Left cardiac atrium (tissue), 4 donors: ENCODE measurements at regions not wholly inside any gene's neighbourhood (a gene's known extent, or its start where the extent isn't known, plus 50 kb on each side); places are given as distances from the start of the nearest gene placed in this dataset.
"Not testable (repeated sequence)": the region's sequence is repeated elsewhere in the genome, so short reads cannot be mapped to it uniquely, and the experiment has no call there.

ENCODE experiments used
- ATAC-seq, 2 donors: fragments of 200-7000 bp; cut with Tn5 transposase; one replicate each; pipeline ENCODE4 v1.9.1; 2020; ENCODE audit warnings: mild to moderate bottlenecking in 2 of 2, moderate library complexity in 2 of 2
- DNase-seq: peaks from one replicate; pipeline ENCODE4 v3.0.0-alpha.2; 2020
- intact Hi-C, 2 donors: fragments of 100-400 bp; cut with DNase I; formaldehyde crosslinking; loops; one replicate each; pipeline versions ENCODE4 v1.14.1 to v1.15.1; 2022 to 2023
- donor health status: DM: no; HTN: yes; CAD: no.
- donor health status: DM: no; HTN: yes; CAD: no; lungs with severe emphysema.
- donor health status: DM: yes; HTN: yes; CAD: no.
- donor health status: Dilated cardiomyopathy.

GRCh38 chr2:142445551-142446072 lies 314.8 kb upstream of the LRP1B start:
- ATAC-seq: no peak
- DNase-seq: no peak
- intact Hi-C loops: no loop called here

- intact Hi-C loops: no loop called here
- ATAC-seq: no peak
- DNase-seq: no peak
These were observed 314.2 kb upstream of the LRP1B start for GRCh38 chr2:142445023-142445422.

GRCh38 chr2:142435847-142436246 lies 305.0 kb upstream of the LRP1B start:
- ATAC-seq (no peak), DNase-seq (no peak)

GRCh38 chr2:142426064-142426463 lies 295.2 kb upstream of the LRP1B start:
- ATAC-seq (no peak), DNase-seq (no peak)
- intact Hi-C loops: no loop called here

More at GRCh38 chr2:142435847-142436246, 305.0 kb upstream of the LRP1B start:
- intact Hi-C loops: no loop called here

GRCh38 chr2:142425551-142425950 lies 294.7 kb upstream of the LRP1B start:
- DNase-seq: no peak
- no peak for ATAC-seq
- intact Hi-C loops: no loop called here

GRCh38 chr2:142423603-142424002 lies 292.8 kb upstream of the LRP1B start:
- ATAC-seq: no peak
- no peak for DNase-seq
- intact Hi-C loops: no loop called here

- DNase-seq (no peak), ATAC-seq (no peak)
- intact Hi-C loops: no loop called here
These were observed 292.0 kb upstream of the LRP1B start for GRCh38 chr2:142422769-142423168.

- ATAC-seq: no peak
- DNase-seq: no peak
- intact Hi-C loops: no loop called here
These were observed 291.2 kb upstream of the LRP1B start for GRCh38 chr2:142422041-142422440.

- DNase-seq, intact Hi-C loops, ATAC-seq: not testable (repeated sequence)
These were observed 287.9 kb upstream of the LRP1B start for GRCh38 chr2:142418699-142419098.

- ATAC-seq (no peak), DNase-seq (no peak)
- intact Hi-C loops: no loop called here
These were observed 286.2 kb upstream of the LRP1B start for GRCh38 chr2:142416996-142417395.

- intact Hi-C loops: no loop called here
- DNase-seq (no peak), ATAC-seq (no peak)
These were observed 284.6 kb upstream of the LRP1B start for GRCh38 chr2:142415461-142415860.

GRCh38 chr2:142398212-142398611 lies 267.4 kb upstream of the LRP1B start:
- ATAC-seq (no peak), DNase-seq (no peak)
- intact Hi-C loops: no loop called here

GRCh38 chr2:142395291-142395690 lies 264.5 kb upstream of the LRP1B start:
- DNase-seq: no peak
- no peak for ATAC-seq
- intact Hi-C loops: no loop called here

GRCh38 chr2:142380372-142380771 lies 249.6 kb upstream of the LRP1B start:
- intact Hi-C loops: no loop called here
- ATAC-seq: no peak
- no peak for DNase-seq

- intact Hi-C loops, DNase-seq, ATAC-seq: not testable (repeated sequence)
These were observed 231.3 kb upstream of the LRP1B start for GRCh38 chr2:142362069-142362468.

GRCh38 chr2:142347751-142348150 lies 216.9 kb upstream of the LRP1B start:
- intact Hi-C loops: no loop called here
- DNase-seq (no peak), ATAC-seq (no peak)

- intact Hi-C loops: no loop called here
- ATAC-seq (no peak), DNase-seq (no peak)
These were observed 208.4 kb upstream of the LRP1B start for GRCh38 chr2:142339261-142339660.

- intact Hi-C loops: no loop called here
- DNase-seq (no peak), ATAC-seq (no peak)
These were observed 201.4 kb upstream of the LRP1B start for GRCh38 chr2:142332196-142332595.

GRCh38 chr2:142330458-142330857 lies 199.6 kb upstream of the LRP1B start:
- DNase-seq (no peak), ATAC-seq (no peak)
- intact Hi-C loops: no loop called here

GRCh38 chr2:142325870-142326269 lies 195.1 kb upstream of the LRP1B start:
- ATAC-seq (no peak), DNase-seq (no peak)
- intact Hi-C loops: no loop called here

- DNase-seq: no peak
- intact Hi-C loops: no loop called here
- ATAC-seq: no peak
These were observed 192.4 kb upstream of the LRP1B start for GRCh38 chr2:142323206-142323605.

GRCh38 chr2:142321706-142322280 lies 191.0 kb upstream of the LRP1B start:
- intact Hi-C loops: no loop called here
- no peak for ATAC-seq
- DNase-seq: no peak
